Suprapubic skin (tissue), 3 donors: ENCODE measurements at regions not wholly inside any gene's neighbourhood (a gene's known extent, or its start where the extent isn't known, plus 50 kb on each side); places are given as distances from the start of the nearest gene placed in this dataset.

Experiments used
- CTCF ChIP-seq, 2 donors: fragments of 200-600 bp in 1 of 2; fragments of 450-650 bp in 1 of 2; sonication (generic) in 1 of 2; IDR thresholded peaks; one replicate each; pipeline ENCODE4 v1.5.1; 2016 to 2019; ENCODE audit warnings: antibody characterized with exemption in 2 of 2, mild to moderate bottlenecking in 1 of 2, moderate library complexity in 1 of 2
- POLR2A ChIP-seq, 2 donors: fragments of 450-650 bp; IDR thresholded peaks; one replicate each; pipeline ENCODE4 v1.6.1; 2017; ENCODE audit warnings: antibody characterized with exemption in 2 of 2, mild to moderate bottlenecking in 2 of 2, moderate library complexity in 2 of 2

DNA sequence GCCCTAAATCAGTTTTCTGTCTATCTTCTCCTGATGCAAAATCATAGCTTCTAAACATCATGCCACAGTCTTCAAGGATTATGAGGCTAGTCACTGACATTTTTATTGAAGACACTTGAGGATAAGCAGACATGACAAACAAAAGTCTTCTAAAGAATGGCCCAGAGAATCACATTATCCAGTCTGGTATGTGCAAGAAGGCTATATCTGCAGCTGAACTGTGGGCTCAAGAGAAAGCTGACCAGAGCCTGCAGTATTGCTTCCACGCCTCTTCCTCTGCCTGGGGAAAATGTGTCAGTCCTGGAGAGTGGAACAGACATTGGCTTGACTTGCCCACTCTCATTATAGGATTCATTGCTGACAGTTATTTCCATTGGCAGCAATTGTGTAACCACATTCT, 553.5 kb downstream of the SPOCK3 start:
- TF ChIP-seq POLR2A (IDR thresholded peaks at IDR 0.05) (no peak), CTCF (IDR thresholded peaks at IDR 0.05) (no peak)
